Activated naive CD4-positive, alpha-beta T cell treated with anti-CD3 and anti-CD28 coated beads, Interleukin-2, amount 50 U/mL, for 24 hours (primary cell): ENCODE measurements at regions not wholly inside any gene's neighbourhood (a gene's known extent, or its start where the extent isn't known, plus 50 kb on each side); places are given as distances from the start of the nearest gene placed in this dataset.

ENCODE experiments used
- H3K27ac Mint-ChIP-seq: one replicate; pipeline ENCODE4 v1.8.0; 2021; ENCODE audit warnings: mild to moderate bottlenecking, mixed read lengths
- H3K27me3 Mint-ChIP-seq: one replicate; pipeline ENCODE4 v1.8.0; 2021; ENCODE audit warnings: mixed read lengths
- H3K36me3 Mint-ChIP-seq: one replicate; pipeline ENCODE4 v1.8.0; 2021; ENCODE audit warnings: mixed read lengths
- H3K4me1 Mint-ChIP-seq: one replicate; pipeline ENCODE4 v1.8.0; 2021; ENCODE audit warnings: mixed read lengths
- H3K4me3 Mint-ChIP-seq: one replicate; pipeline ENCODE4 v1.8.0; 2021; ENCODE audit warnings: mild to moderate bottlenecking, mixed read lengths
- H3K9me3 Mint-ChIP-seq: one replicate; pipeline ENCODE4 v1.8.0; 2021; ENCODE audit warnings: mixed read lengths

DNA sequence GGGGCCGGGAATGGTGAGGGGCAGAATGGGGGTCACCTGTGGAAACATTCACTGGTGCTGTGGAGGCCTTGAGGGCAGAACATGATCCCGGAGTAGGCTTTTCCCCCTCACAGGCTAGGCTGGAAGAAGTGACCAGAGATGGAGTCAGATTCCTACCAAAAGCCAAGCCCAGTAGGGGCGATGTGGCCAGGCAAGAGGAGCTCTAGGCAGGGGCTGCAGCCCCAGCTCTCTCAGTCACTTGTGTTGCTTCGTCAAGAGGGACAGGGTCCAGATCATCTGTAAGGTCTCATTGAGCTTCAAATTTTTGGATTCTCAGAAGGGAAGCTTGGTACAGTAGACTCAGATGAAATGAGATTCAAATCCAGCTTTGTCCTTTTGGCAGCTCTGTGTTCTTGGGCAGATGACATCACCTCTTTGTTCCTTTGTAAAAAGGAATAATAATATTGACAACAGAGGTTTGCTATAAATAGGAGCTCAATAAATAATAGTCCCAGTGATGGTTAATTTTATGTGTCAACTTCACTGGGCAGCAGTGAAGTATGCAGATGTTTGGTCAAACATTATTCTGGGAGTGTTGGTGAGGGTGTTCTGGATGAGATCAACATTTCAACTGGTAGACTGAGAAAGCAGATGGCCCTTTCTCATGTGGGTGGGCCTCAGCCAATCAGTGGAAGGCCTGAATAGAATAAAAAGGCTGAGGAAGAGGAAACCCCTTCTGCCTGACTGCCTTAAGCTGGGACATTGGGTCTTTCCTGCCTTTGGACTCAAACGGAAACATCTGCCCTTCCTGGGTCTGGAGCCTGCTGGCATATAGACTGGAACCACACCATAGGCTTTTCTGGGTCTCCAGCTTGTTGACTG lies 324.7 kb upstream of the USP24 start:
- Mint-ChIP-seq H3K27me3 (no peaks in the 10 kb centered on the region), H3K9me3 (no peaks in the 10 kb centered on the region), H3K27ac (no peak overlapping the region), H3K36me3 (no peaks in the 10 kb centered on the region), H3K4me3 (no peak overlapping the region), H3K4me1 (no peaks in the 10 kb centered on the region)

- H3K4me3 Mint-ChIP-seq: no peak overlapping the region
- no peaks in the 10 kb centered on the region for H3K9me3 Mint-ChIP-seq
- no peaks in the 10 kb centered on the region for H3K27me3 Mint-ChIP-seq
- no peak overlapping the region for H3K27ac Mint-ChIP-seq
- no peaks in the 10 kb centered on the region for H3K4me1 Mint-ChIP-seq
- no peaks in the 10 kb centered on the region for H3K36me3 Mint-ChIP-seq
These were observed 323.3 kb upstream of the USP24 start for GRCh38 chr1:55538428-55538827.

DNA sequence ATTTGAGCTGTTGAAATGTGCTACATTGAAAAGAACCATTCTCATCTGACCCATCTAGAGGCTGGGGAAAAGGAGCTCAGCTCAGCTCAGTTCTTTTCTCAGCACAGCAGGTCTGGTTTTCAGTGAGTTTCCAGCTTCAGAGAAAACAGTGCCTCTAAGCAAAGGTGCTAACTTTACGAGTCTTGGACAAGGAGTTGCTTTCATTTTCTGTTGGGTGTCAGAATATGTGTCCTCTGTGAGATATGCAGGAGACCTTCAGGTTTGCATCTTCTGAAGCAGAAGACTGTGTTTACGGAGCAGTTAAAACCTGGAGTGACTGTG lies 321.3 kb upstream of the USP24 start:
- peaks cover 3% of the 10 kb centered on the region for H3K27me3 Mint-ChIP-seq
- no peak overlapping the region for H3K27ac Mint-ChIP-seq
- no peaks in the 10 kb centered on the region for H3K4me1 Mint-ChIP-seq
- no peak overlapping the region for H3K4me3 Mint-ChIP-seq
- H3K36me3 Mint-ChIP-seq: no peaks in the 10 kb centered on the region
- H3K9me3 Mint-ChIP-seq: no peaks in the 10 kb centered on the region

DNA sequence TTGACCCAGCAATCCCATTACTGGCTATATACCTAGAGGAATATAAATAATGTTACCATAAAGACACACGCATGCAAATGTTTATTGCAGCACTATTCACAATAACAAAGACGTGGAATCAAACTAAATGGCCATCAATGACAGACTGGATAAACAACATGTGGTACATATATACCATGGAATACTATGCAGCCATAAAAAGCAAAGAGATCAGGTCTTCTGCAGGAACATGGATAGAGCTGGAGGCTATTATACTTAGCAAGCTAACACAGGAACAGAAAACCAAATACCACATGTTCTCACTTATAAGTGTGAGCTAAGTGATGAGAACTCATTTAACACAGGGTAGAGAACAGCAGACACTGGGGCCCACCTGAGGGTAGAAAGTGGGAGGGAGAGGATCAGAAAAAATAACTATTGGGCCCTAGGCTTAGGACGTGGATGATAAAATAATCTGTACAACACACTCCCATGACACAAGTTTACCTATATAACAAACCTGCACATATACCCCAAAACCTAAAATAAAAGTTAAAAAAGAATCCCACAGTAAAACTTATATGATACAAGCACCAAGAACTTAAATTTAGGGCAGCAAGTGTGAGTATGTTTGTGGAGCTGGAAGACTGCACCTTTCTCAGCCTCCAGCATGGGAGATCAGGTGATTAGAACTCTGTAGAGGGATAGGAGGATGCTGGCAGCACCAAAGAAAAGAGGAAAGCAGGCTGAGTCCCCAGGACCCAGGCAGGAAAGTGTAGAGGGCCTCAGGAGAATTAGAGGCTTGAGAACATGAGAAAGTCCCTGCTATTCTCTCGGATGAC lies 320.8 kb upstream of the USP24 start:
- H3K27me3 Mint-ChIP-seq: peaks cover 7% of the 10 kb centered on the region
- no peak overlapping the region for H3K4me3 Mint-ChIP-seq
- no peaks in the 10 kb centered on the region for H3K36me3 Mint-ChIP-seq
- H3K27ac Mint-ChIP-seq: no peak overlapping the region
- no peaks in the 10 kb centered on the region for H3K4me1 Mint-ChIP-seq
- no peaks in the 10 kb centered on the region for H3K9me3 Mint-ChIP-seq

- H3K4me3 Mint-ChIP-seq: no peak overlapping the region
- H3K27ac Mint-ChIP-seq: no peak overlapping the region
These were observed 319.5 kb upstream of the USP24 start for GRCh38 chr1:55534565-55535121.

DNA sequence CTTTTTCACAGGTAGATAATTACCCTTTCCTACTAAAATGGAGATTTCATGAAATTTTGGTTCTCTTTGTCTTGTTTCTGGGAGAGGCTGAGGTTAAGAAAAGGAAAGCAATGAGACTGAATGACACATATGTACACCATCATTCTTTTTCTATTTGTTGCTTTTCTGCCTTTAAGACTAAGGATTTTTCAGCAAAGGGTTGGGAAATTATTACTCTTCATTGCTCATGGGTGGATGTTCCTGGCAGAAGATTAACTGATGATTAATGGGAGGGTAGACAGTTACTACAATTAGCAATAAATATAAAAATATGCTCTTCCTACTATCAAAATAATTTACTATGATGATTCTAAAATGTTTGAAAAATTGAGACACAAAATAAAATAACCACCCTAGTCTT lies 316.5 kb upstream of the USP24 start:
- Mint-ChIP-seq H3K27me3 (peaks cover 7% of the 10 kb centered on the region), H3K9me3 (no peaks in the 10 kb centered on the region), H3K36me3 (no peaks in the 10 kb centered on the region), H3K4me3 (no peak overlapping the region), H3K27ac (no peak overlapping the region), H3K4me1 (no peaks in the 10 kb centered on the region)

More at GRCh38 chr1:55534565-55535121, 319.5 kb upstream of the USP24 start:
- H3K4me1 Mint-ChIP-seq: no peaks in the 10 kb centered on the region
- H3K36me3 Mint-ChIP-seq: no peaks in the 10 kb centered on the region
- H3K27me3 Mint-ChIP-seq: peaks cover 7% of the 10 kb centered on the region
- no peaks in the 10 kb centered on the region for H3K9me3 Mint-ChIP-seq

GRCh38 chr1:55530749-55531478 lies 315.8 kb upstream of the USP24 start:
- Mint-ChIP-seq H3K27me3 (peaks cover 7% of the 10 kb centered on the region), H3K36me3 (no peaks in the 10 kb centered on the region), H3K9me3 (no peaks in the 10 kb centered on the region), H3K4me1 (no peaks in the 10 kb centered on the region), H3K27ac (no peak overlapping the region), H3K4me3 (no peak overlapping the region)

- no peak overlapping the region for H3K4me3 Mint-ChIP-seq
- no peaks in the 10 kb centered on the region for H3K4me1 Mint-ChIP-seq
- peaks cover 7% of the 10 kb centered on the region for H3K27me3 Mint-ChIP-seq
- no peaks in the 10 kb centered on the region for H3K36me3 Mint-ChIP-seq
- H3K27ac Mint-ChIP-seq: no peak overlapping the region
- no peaks in the 10 kb centered on the region for H3K9me3 Mint-ChIP-seq
These were observed 313.9 kb upstream of the USP24 start for GRCh38 chr1:55529017-55529416.

- H3K36me3 Mint-ChIP-seq: no peaks in the 10 kb centered on the region
- H3K4me1 Mint-ChIP-seq: no peaks in the 10 kb centered on the region
- H3K27me3 Mint-ChIP-seq: peaks cover 7% of the 10 kb centered on the region
- no peak overlapping the region for H3K27ac Mint-ChIP-seq
- H3K9me3 Mint-ChIP-seq: no peaks in the 10 kb centered on the region
- no peak overlapping the region for H3K4me3 Mint-ChIP-seq
These were observed 312.7 kb upstream of the USP24 start for GRCh38 chr1:55527831-55528230.

GRCh38 chr1:55526716-55527115 lies 311.6 kb upstream of the USP24 start:
- Mint-ChIP-seq H3K9me3 (no peaks in the 10 kb centered on the region), H3K27me3 (peaks cover 8% of the 10 kb centered on the region), H3K36me3 (no peaks in the 10 kb centered on the region), H3K4me1 (no peaks in the 10 kb centered on the region), H3K4me3 (no peak overlapping the region), H3K27ac (no peak overlapping the region)

GRCh38 chr1:55524006-55524405 lies 308.8 kb upstream of the USP24 start:
- Mint-ChIP-seq H3K4me1 (no peaks in the 10 kb centered on the region), H3K9me3 (no peaks in the 10 kb centered on the region), H3K27ac (no peak overlapping the region), H3K27me3 (peaks cover 3% of the 10 kb centered on the region), H3K36me3 (no peaks in the 10 kb centered on the region), H3K4me3 (no peak overlapping the region)

DNA sequence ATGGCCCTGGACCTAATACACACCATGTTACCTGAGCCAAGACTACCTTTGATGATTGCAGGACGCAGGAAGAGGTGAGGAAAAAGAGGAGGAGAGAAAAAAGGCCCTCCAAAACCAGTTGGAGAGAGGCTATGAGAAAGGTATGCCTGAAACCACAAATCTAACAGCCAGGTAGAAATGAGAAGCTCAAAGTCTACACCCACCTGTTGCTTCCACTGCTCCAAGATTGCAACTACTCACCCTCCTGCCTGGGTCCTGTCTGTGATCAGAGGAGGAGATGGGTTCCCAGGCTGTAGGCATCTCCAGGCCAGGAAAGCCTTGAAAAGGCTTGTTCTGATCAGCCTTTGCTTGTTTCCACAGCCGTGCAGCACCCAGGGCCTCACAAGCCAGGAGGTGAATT lies 307.8 kb upstream of the USP24 start:
- H3K9me3 Mint-ChIP-seq: no peaks in the 10 kb centered on the region
- H3K27me3 Mint-ChIP-seq: peaks cover 10% of the 10 kb centered on the region
- H3K4me3 Mint-ChIP-seq: no peak overlapping the region
- no peaks in the 10 kb centered on the region for H3K36me3 Mint-ChIP-seq
- H3K4me1 Mint-ChIP-seq: no peaks in the 10 kb centered on the region
- H3K27ac Mint-ChIP-seq: no peak overlapping the region

- H3K27ac Mint-ChIP-seq: no peak overlapping the region
- no peaks in the 10 kb centered on the region for H3K9me3 Mint-ChIP-seq
- H3K36me3 Mint-ChIP-seq: no peaks in the 10 kb centered on the region
- peaks cover 14% of the 10 kb centered on the region for H3K27me3 Mint-ChIP-seq
- no peaks in the 10 kb centered on the region for H3K4me1 Mint-ChIP-seq
- H3K4me3 Mint-ChIP-seq: no peak overlapping the region
These were observed 307.3 kb upstream of the USP24 start for GRCh38 chr1:55522353-55522903.

DNA sequence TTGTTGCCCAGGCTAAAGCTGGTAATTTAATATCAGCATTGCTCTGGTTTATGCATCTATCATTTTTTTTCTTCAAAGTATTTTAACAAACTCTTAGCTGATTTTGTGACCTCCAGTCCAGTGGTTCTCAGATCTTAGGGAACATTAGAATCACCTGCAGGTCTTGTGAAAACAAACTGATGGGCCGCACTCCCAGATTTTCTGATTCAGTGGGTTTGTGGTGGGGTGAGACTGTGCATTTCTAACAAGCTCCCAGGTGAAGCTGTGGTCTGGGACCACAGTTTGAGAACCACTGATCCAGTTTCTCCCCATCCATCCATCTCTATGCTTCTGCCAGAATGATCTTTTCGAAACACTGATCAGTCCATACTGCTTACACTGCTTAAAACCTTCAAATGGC lies 305.7 kb upstream of the USP24 start:
- Mint-ChIP-seq H3K27ac (no peak overlapping the region), H3K4me1 (no peaks in the 10 kb centered on the region), H3K4me3 (no peak overlapping the region), H3K36me3 (no peaks in the 10 kb centered on the region), H3K27me3 (peaks cover 26% of the 10 kb centered on the region), H3K9me3 (no peaks in the 10 kb centered on the region)

- peaks cover 28% of the 10 kb centered on the region for H3K27me3 Mint-ChIP-seq
- H3K4me3 Mint-ChIP-seq: no peak overlapping the region
- no peaks in the 10 kb centered on the region for H3K9me3 Mint-ChIP-seq
- H3K27ac Mint-ChIP-seq: no peak overlapping the region
- no peaks in the 10 kb centered on the region for H3K36me3 Mint-ChIP-seq
- no peaks in the 10 kb centered on the region for H3K4me1 Mint-ChIP-seq
These were observed 304.9 kb upstream of the USP24 start for GRCh38 chr1:55519937-55520683.
